OCI-LY1 (cell line): ENCODE measurements at regions not wholly inside any gene's neighbourhood (a gene's known extent, or its start where the extent isn't known, plus 50 kb on each side); places are given as distances from the start of the nearest gene placed in this dataset.

ENCODE experiments used
- H2AFZ ChIP-seq: fragments of 200-600 bp; sonication (generic), shearing (Covaris generic); 2 replicates; pipeline ENCODE4 v1.6.0; 2014; ENCODE audit warnings: antibody characterized with exemption, mild to moderate bottlenecking, low read length
- H3F3A ChIP-seq: fragments of 200-600 bp; sonication (generic), shearing (Covaris generic); 2 replicates; pipeline ENCODE4 v1.6.0; 2014; ENCODE audit warnings: mild to moderate bottlenecking, antibody characterized with exemption, low read length, moderate library complexity; ENCODE audit not compliant: insufficient read depth
- H3K27ac ChIP-seq: fragments of 200-600 bp; sonication (generic); 2 replicates; pipeline ENCODE4 v1.5.1; 2014; ENCODE audit warnings: low read length, mixed run types, mild to moderate bottlenecking, low read depth; ENCODE audit not compliant: poor library complexity, severe bottlenecking
- H3K27me3 ChIP-seq: fragments of 200-600 bp; sonication (generic); 2 replicates; pipeline ENCODE4 v1.6.0; 2014; ENCODE audit warnings: antibody characterized with exemption, mild to moderate bottlenecking, low read length, moderate library complexity; ENCODE audit not compliant: insufficient read depth
- H3K36me3 ChIP-seq: fragments of 200-600 bp; sonication (generic); 2 replicates; pipeline ENCODE4 v1.6.1; 2014; ENCODE audit warnings: mild to moderate bottlenecking, antibody characterized with exemption, low read length, moderate library complexity, mixed read lengths; ENCODE audit not compliant: insufficient read depth
- H3K4me1 ChIP-seq: fragments of 200-600 bp; sonication (generic); 2 replicates; pipeline ENCODE4 v1.5.1; 2014; ENCODE audit warnings: mild to moderate bottlenecking, low read length, moderate library complexity; ENCODE audit not compliant: insufficient read depth, severe bottlenecking
- H3K4me2 ChIP-seq: fragments of 200-600 bp; sonication (generic), shearing (Covaris generic); 2 replicates; pipeline ENCODE4 v1.6.1; 2014; ENCODE audit warnings: low read length
- H3K4me3 ChIP-seq: fragments of 200-600 bp; sonication (generic); 2 replicates; pipeline ENCODE4 v1.5.1; 2014; ENCODE audit warnings: low read length, low read depth, mild to moderate bottlenecking, mixed read lengths; ENCODE audit not compliant: poor library complexity, severe bottlenecking
- H3K79me2 ChIP-seq: fragments of 200-600 bp; shearing (Covaris generic); 2 replicates; pipeline ENCODE4 v1.6.1; 2016; ENCODE audit warnings: mixed run types, low read length, mixed read lengths; ENCODE audit not compliant: insufficient read depth
- H3K9ac ChIP-seq: fragments of 200-600 bp; sonication (generic), shearing (Covaris generic); 2 replicates; pipeline ENCODE4 v1.6.1; 2014; ENCODE audit warnings: mild to moderate bottlenecking, low read length, mixed read lengths
- H3K9me2 ChIP-seq: fragments of 200-600 bp; sonication (generic), shearing (Covaris generic); 2 replicates; pipeline ENCODE4 v1.6.1; 2014; ENCODE audit warnings: low read depth, mild to moderate bottlenecking, low read length, mixed read lengths
- H3K9me3 ChIP-seq: fragments of 200-600 bp; shearing (Covaris generic); 2 replicates; pipeline ENCODE4 v1.6.1; 2014; ENCODE audit warnings: low read length, mixed read lengths
- H4K20me1 ChIP-seq: fragments of 200-600 bp; sonication (generic), shearing (Covaris generic); 2 replicates; pipeline ENCODE4 v1.6.0; 2016; ENCODE audit warnings: mild to moderate bottlenecking, low read length; ENCODE audit not compliant: insufficient read depth
- EZH2 ChIP-seq: fragments of 200-600 bp; sonication (generic), shearing (Covaris generic); IDR thresholded peaks from 2 replicates; pipeline ENCODE4 v1.8.0; 2017; ENCODE audit warnings: borderline replicate concordance, mixed run types, mild to moderate bottlenecking, antibody characterized with exemption, low read length, moderate library complexity, mixed read lengths
- TF ChIP-seq, protein P1 (sequence below): fragments of 200-600 bp; sonication (generic), shearing (Covaris generic); IDR thresholded peaks from 2 replicates; pipeline ENCODE4 v1.5.1; 2017; ENCODE audit warnings: mild to moderate bottlenecking, antibody characterized with exemption, low read length, moderate library complexity, mixed read lengths

DNA sequence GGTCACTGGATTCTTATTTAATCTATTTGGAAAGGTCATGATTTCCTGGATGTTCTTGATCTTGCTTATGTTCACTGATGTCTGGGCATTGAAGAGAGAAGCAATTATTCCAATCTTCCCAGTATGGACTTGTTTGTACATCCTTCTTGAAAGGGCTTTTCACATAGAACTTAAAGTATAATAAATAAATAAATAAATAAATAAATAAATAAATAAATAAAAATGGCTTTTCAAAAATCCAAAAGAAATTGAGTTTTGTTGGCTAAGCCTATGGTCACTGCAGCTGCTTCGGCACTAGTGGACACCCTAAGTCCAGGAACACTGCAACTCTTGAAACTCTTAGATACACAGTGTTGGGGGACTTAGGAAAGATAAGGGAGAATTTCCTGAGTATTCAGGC lies 840.7 kb upstream of the EDIL3 start:
- Histone ChIP-seq H4K20me1 (no peaks in the 10 kb centered on the region), H3F3A (no peaks in the 10 kb centered on the region), H3K4me1 (no peaks in the 10 kb centered on the region), H3K79me2 (no peaks in the 10 kb centered on the region), H3K9me2 (no peaks in the 10 kb centered on the region), H3K9ac (no peak overlapping the region), H3K27me3 (no peaks in the 10 kb centered on the region), H3K27ac (no peak overlapping the region), H3K4me3 (no peak overlapping the region), H3K36me3 (no peaks in the 10 kb centered on the region), H3K9me3 (no peaks in the 10 kb centered on the region), H3K4me2 (no peak overlapping the region), H2AFZ (no peak overlapping the region)
- no peak for TF ChIP-seq EZH2
- TF ChIP-seq, protein P1, sequence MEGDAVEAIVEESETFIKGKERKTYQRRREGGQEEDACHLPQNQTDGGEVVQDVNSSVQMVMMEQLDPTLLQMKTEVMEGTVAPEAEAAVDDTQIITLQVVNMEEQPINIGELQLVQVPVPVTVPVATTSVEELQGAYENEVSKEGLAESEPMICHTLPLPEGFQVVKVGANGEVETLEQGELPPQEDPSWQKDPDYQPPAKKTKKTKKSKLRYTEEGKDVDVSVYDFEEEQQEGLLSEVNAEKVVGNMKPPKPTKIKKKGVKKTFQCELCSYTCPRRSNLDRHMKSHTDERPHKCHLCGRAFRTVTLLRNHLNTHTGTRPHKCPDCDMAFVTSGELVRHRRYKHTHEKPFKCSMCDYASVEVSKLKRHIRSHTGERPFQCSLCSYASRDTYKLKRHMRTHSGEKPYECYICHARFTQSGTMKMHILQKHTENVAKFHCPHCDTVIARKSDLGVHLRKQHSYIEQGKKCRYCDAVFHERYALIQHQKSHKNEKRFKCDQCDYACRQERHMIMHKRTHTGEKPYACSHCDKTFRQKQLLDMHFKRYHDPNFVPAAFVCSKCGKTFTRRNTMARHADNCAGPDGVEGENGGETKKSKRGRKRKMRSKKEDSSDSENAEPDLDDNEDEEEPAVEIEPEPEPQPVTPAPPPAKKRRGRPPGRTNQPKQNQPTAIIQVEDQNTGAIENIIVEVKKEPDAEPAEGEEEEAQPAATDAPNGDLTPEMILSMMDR: no peak

DNA sequence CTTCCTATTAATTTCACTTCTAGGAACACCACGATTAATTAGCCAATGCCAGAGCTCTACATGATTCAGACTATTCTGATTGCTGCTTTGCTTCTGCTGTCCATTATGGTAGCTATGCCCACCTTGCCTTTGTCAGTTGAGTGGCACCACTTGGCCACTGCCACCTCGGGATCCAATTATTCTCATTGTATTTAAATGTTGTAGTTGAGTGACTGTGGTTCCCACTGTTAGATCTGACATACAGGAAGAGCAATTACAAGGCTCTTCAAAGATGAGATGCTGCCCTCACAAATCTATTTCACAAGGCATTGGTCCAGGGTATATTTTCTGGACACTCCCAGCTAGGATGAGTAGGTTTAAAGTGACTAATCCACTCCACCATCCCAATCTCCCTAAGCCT lies 864.5 kb upstream of the EDIL3 start:
- Histone ChIP-seq H3K9ac (no peak overlapping the region), H3K27me3 (no peaks in the 10 kb centered on the region), H3F3A (no peaks in the 10 kb centered on the region), H4K20me1 (no peaks in the 10 kb centered on the region), H2AFZ (no peak overlapping the region), H3K27ac (no peak overlapping the region), H3K4me3 (no peak overlapping the region), H3K36me3 (no peaks in the 10 kb centered on the region), H3K4me2 (no peak overlapping the region), H3K4me1 (no peaks in the 10 kb centered on the region), H3K79me2 (no peaks in the 10 kb centered on the region), H3K9me3 (no peaks in the 10 kb centered on the region), H3K9me2 (no peaks in the 10 kb centered on the region)
- TF ChIP-seq, protein P1: no peak
- no peak for TF ChIP-seq EZH2

DNA sequence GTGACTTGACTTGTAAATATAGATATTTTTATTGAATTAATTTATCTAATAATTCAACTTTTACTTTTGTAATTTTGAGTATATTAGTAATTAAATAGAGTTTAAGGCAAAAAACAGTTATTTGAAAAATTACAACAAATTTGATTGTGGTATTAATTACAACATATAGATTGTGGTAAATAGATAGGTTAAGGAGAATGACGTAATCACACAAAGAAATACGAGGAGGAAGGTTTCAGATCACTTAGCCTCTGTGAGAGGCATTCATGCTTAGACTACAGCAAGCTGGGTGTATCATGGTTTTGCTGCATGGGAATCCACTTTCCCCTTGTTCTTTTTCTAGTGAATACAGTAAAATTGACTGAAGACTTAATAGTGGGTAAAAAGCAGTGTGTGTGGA lies 878.4 kb upstream of the EDIL3 start:
- Histone ChIP-seq H3K36me3 (no peaks in the 10 kb centered on the region), H3K79me2 (no peaks in the 10 kb centered on the region), H3K9ac (no peak overlapping the region), H3K4me3 (no peak overlapping the region), H3K27ac (no peak overlapping the region), H3K9me3 (no peaks in the 10 kb centered on the region), H3K4me1 (no peaks in the 10 kb centered on the region), H4K20me1 (no peaks in the 10 kb centered on the region), H3K27me3 (no peaks in the 10 kb centered on the region), H3K4me2 (no peak overlapping the region), H2AFZ (no peak overlapping the region), H3F3A (no peaks in the 10 kb centered on the region), H3K9me2 (no peaks in the 10 kb centered on the region)
- no peak for TF ChIP-seq EZH2

DNA sequence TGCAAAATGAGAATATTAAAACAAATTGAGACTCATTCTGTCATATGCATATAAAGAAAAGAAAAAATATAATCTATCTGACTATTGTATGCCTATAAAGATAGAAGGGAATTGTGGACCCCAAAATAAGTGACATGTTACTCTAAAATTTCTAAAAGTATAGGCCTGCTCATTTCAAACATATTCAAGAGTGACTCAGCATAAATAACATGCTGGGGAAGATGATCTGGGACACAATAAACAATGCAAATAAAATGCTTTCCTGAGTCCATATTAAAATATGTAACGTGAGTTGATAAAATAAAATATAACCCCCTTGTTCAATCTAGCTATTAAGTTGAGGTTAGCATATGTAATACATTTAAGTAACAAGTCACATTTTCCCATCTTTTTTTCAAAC lies 882.0 kb upstream of the EDIL3 start:
- Histone ChIP-seq H3F3A (no peaks in the 10 kb centered on the region), H3K4me3 (no peak overlapping the region), H2AFZ (no peak overlapping the region), H3K27ac (no peak overlapping the region), H4K20me1 (no peaks in the 10 kb centered on the region), H3K79me2 (no peaks in the 10 kb centered on the region), H3K4me2 (no peak overlapping the region), H3K27me3 (no peaks in the 10 kb centered on the region), H3K4me1 (no peaks in the 10 kb centered on the region), H3K36me3 (no peaks in the 10 kb centered on the region), H3K9ac (no peak overlapping the region), H3K9me2 (no peaks in the 10 kb centered on the region), H3K9me3 (no peaks in the 10 kb centered on the region)
- TF ChIP-seq, protein P1: no peak
- no peak for TF ChIP-seq EZH2
